ENCODE measurements at regions not wholly inside any gene's neighbourhood (a gene's known extent, or its start where the extent isn't known, plus 50 kb on each side); places are given as distances from the start of the nearest gene placed in this dataset.

DNA sequence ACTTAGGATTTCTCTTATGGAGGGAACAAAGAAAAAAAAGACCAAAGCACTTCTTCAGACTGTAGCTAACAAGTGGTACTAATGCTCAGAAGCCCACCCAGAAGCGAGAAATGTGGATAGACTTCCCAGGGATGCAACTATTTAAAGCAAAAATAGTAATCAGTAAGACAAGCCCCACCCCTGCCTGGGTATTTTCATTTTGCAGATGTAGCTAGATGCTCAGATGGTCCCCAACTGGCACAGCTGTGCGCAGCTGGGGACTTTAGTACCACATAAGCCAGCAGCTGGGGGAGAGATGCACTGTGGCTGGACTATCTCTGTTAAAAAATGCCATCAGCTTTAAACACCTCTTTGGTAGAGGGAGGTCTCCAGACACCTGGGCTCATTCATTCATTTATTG, 77.8 kb upstream of the SPAG17 start:
- Histone ChIP-seq H3K27ac (ENCODE audit: low read depth in 1 of 2, low read length in 1 of 2) (no peak overlapping the region), H3K9ac (ENCODE audit: insufficient read depth in 1 of 2, low read length in 2 of 2) (no peak overlapping the region), H3K9me3 (ENCODE audit: control insufficient read depth in 4 of 4, insufficient read depth in 3 of 4, low read length in 3 of 4) (peaks cover 0 to 3% (median 0%) of the 10 kb centered on the region in 4 donors), H3K36me3 (ENCODE audit: control insufficient read depth in 4 of 4, insufficient read depth in 4 of 4, low read length in 4 of 4) (no peaks in the 10 kb centered on the region), H3K27me3 (ENCODE audit: control insufficient read depth in 3 of 3, insufficient read depth in 3 of 3, low read length in 2 of 3) (no peaks in the 10 kb centered on the region), H3K4me3 (no peak overlapping the region), H3K4me1 (ENCODE audit: control insufficient read depth in 5 of 5, insufficient read depth in 5 of 5, low read length in 5 of 5) (peaks cover 0 to 5% (median 0%) of the 10 kb centered on the region in 5 donors)
- ATAC-seq (ENCODE audit: insufficient read depth, low FRiP score), result no peak
- TF ChIP-seq CTCF (IDR thresholded peaks at IDR 0.05; ENCODE audit: control extremely low read depth, extremely low read depth), result no peak
- DNase-seq, result peak in 1 of 3 donors; percentile 6
- 72 to 82% methylated on average over 2 of the region's 2 CpGs for WGBS, 2 donors

GRCh38 chr1:118258975-118259374, 73.9 kb upstream of the SPAG17 start:
- 73 to 88% methylated on average over 8 of the region's 8 CpGs for WGBS, 2 donors
- H3K27ac ChIP-seq (ENCODE audit: low read depth in 1 of 2, low read length in 1 of 2), result no peak overlapping the region
- H3K36me3 ChIP-seq (ENCODE audit: control insufficient read depth in 4 of 4, insufficient read depth in 4 of 4, low read length in 4 of 4), result no peaks in the 10 kb centered on the region
- ATAC-seq (ENCODE audit: insufficient read depth, low FRiP score) (no peak), DNase-seq (peak in 1 of 3 donors; percentile 16)
- no peak for TF ChIP-seq CTCF (IDR thresholded peaks at IDR 0.05; ENCODE audit: control extremely low read depth, extremely low read depth)
- H3K4me1 ChIP-seq (ENCODE audit: control insufficient read depth in 5 of 5, insufficient read depth in 5 of 5, low read length in 5 of 5), result peaks cover 0 to 5% (median 0%) of the 10 kb centered on the region in 5 donors
- H3K4me3 ChIP-seq, result no peak overlapping the region
- H3K9me3 ChIP-seq (ENCODE audit: control insufficient read depth in 4 of 4, insufficient read depth in 3 of 4, low read length in 3 of 4), result peaks cover 0 to 3% (median 0%) of the 10 kb centered on the region in 4 donors
- H3K9ac ChIP-seq (ENCODE audit: insufficient read depth in 1 of 2, low read length in 2 of 2), result no peak overlapping the region
- no peaks in the 10 kb centered on the region for H3K27me3 ChIP-seq (ENCODE audit: control insufficient read depth in 3 of 3, insufficient read depth in 3 of 3, low read length in 2 of 3)

DNA sequence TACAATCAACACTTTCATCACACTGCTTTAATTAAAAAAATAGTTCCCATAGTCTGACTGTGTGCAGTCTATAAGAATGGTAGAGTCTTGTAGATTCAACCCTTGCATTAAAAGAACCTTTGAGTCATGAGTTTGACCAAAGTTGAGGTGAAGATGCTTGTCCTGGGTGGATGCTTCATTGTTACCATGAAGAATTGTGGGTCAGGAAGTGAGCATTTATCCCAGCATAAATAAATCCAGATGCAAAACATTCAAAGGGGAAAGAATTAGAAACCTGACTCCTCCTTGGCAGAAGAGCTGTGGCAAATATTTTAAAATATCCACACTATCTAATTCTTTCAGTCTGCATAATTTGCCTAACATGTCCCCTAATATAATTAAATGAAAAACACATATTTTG, 72.9 kb upstream of the SPAG17 start:
- no peak for TF ChIP-seq CTCF (IDR thresholded peaks at IDR 0.05; ENCODE audit: control extremely low read depth, extremely low read depth)
- Histone ChIP-seq H3K36me3 (ENCODE audit: control insufficient read depth in 4 of 4, insufficient read depth in 4 of 4, low read length in 4 of 4) (no peaks in the 10 kb centered on the region), H3K9me3 (ENCODE audit: control insufficient read depth in 4 of 4, insufficient read depth in 3 of 4, low read length in 3 of 4) (peaks cover 0 to 3% (median 0%) of the 10 kb centered on the region in 4 donors), H3K27ac (ENCODE audit: low read depth in 1 of 2, low read length in 1 of 2) (no peak overlapping the region), H3K9ac (ENCODE audit: insufficient read depth in 1 of 2, low read length in 2 of 2) (no peak overlapping the region), H3K27me3 (ENCODE audit: control insufficient read depth in 3 of 3, insufficient read depth in 3 of 3, low read length in 2 of 3) (no peaks in the 10 kb centered on the region), H3K4me3 (no peak overlapping the region), H3K4me1 (ENCODE audit: control insufficient read depth in 5 of 5, insufficient read depth in 5 of 5, low read length in 5 of 5) (peaks cover 0 to 4% (median 0%) of the 10 kb centered on the region in 5 donors)
- no peak for DNase-seq
- no peak for ATAC-seq (ENCODE audit: insufficient read depth, low FRiP score)

Data from lung (tissue), 11 donors.